ENCODE measurements at regions not wholly inside any gene's neighbourhood (a gene's known extent, or its start where the extent isn't known, plus 50 kb on each side); places are given as distances from the start of the nearest gene placed in this dataset.

DNA sequence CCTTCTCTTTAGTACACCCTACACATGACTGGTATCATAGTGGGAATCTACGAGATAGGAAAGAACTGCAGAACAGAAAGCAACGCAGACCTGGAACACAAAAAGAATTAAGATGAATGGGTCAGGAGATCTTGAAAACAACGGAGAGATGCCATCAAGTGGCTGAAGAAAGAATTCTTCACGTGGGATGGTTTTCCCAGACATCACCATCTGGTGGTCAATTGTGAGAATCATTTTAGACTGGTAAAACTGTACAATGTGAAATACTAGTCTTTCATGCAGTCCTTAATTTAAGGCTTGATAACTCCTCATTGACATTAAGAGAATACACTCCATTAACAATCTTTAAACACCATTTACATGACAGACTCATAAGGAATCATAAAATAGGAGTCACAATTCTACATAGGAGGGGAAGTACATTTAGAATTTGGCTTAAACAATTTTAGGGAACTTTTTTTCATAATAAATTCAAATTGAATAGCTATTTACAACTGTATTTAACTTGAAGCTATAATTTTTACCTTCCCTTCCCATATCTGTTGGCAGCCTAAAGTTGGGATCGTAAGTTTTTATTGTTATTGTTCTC is 128.4 kb upstream of the TRPM3 start:
- H3K4me3 ChIP-seq (ENCODE audit: low read length) = no peak overlapping the region
- peak; percentile 62 for DNase-seq (ENCODE audit: low read depth, low spot score)

DNA sequence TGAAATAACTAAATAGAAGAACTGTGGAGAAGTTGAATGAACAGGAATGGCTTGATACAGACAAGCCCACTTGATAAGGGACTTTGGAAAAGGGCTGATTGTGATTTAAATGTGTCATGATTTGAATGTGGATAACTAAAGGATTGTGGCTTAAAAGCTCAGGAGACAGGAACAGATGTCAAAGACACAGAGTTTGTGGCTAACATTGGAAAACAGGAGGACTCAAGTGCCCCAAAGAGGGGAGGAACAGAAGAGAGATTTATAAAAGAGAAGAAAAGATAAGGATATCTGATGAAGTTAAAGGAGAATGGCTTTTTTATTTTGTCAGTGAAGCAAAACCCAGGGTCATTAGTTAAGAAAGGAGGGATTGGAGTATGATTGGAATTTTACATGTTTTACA is 124.2 kb upstream of the TRPM3 start:
- H3K4me3 ChIP-seq (ENCODE audit: low read length) = no peak overlapping the region
- no peak for DNase-seq (ENCODE audit: low read depth, low spot score)

DNA sequence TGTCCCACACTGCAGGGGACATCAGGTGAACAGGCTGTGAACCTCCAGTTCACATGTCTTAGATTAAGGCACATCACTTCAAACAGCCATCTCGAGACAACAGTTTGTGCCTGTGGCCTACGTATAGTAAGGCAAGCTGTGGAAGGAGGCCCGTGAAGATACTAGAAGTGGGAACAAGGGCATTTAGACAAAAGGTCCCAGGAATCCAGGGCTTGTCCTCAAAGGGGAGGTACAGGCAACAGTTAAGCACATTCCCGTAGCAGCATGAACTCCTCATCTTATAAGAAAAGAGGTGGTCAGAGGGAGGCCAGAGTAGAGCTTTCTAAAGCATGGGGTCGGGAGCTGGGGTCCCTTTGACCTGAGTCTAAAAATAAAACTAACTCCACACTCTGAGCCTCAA is 122.5 kb upstream of the TRPM3 start:
- H3K4me3 ChIP-seq (ENCODE audit: low read length) = no peak overlapping the region
- DNase-seq (ENCODE audit: low read depth, low spot score) = no peak

- H3K4me3 ChIP-seq (ENCODE audit: low read length) = no peak overlapping the region
- DNase-seq (ENCODE audit: low read depth, low spot score) = no peak
These were observed 120.7 kb upstream of the TRPM3 start for GRCh38 chr9:71242081-71242480.

- H3K4me3 ChIP-seq (ENCODE audit: low read length) = no peak overlapping the region
- DNase-seq (ENCODE audit: low read depth, low spot score) = no peak
These were observed 115.6 kb upstream of the TRPM3 start for GRCh38 chr9:71237051-71237450.

- no peak overlapping the region for H3K4me3 ChIP-seq (ENCODE audit: low read length)
- DNase-seq (ENCODE audit: low read depth, low spot score) = no peak
These were observed 112.2 kb upstream of the TRPM3 start for GRCh38 chr9:71233646-71234045.

DNA sequence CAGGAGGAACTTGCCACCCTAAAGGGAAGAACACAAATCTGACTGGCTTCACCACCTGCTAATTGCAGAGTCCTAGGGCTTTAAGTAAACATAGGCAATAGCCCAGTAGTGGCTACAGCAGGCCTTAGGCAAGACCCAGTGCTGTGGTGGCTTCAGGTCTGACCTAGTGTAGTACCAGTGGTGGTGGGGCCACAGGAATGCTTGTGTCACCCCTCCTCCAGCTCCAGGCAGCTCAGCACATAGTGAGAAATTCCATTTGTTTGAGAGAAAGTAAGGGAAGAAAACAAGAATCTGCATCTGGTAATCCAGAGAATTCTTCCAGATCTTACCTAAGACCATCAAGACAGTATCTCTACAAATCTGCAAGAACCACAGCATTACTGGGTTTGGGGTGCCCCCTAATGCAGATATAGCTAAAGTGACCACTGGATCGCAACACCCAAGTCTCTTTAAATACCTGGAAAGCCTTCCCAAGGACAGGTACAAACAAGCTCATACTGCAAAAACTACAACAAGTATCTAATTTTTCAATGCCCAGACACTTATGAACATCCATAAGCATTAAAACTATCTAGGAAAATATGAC is 102.6 kb upstream of the TRPM3 start:
- no peak overlapping the region for H3K4me3 ChIP-seq (ENCODE audit: low read length)
- DNase-seq (ENCODE audit: low read depth, low spot score) = no peak

DNA sequence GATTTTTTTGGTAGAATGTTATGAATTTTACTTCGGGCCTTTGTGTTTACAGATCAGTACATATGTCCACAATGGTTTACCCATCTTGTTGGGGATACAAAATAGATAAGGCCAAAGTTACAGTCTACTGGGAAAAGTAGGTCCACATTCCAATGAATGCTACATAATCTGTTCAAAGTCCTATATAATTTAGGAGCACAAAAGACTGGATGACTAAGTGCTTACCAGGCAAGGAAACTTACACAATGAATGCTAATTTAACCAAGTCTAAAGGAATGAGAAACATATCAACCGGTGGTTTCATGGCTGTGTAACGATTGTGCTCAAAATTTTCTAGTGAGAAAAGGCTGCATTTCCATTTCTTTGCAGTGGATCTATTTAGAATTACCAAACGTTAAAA is 97.4 kb upstream of the TRPM3 start:
- DNase-seq (ENCODE audit: low read depth, low spot score) = no peak

DNA sequence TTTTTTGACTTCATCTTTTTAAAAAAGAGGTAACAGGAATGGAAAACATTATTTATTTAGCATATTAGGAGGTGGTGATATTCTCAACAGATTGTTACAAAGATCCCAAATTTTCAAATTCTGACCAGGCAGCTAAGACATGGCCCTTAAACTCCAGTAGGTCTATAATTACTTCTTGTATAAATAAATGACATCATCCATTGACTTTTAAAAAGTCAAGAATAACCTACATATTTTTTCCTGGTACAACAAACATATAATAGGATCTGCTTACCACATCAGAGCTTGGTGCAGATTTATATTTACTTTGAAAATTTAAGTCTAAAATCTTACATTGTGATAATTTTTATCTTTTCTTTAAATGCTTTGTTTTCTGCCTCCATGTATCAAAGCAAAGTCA is 92.2 kb upstream of the TRPM3 start:
- no peak for DNase-seq (ENCODE audit: low read depth, low spot score)
- H3K4me3 ChIP-seq (ENCODE audit: low read length) = no peak overlapping the region

More for the DNA sequence above, 97.4 kb upstream of the TRPM3 start:
- H3K4me3 ChIP-seq (ENCODE audit: low read length) = no peak overlapping the region

DNA sequence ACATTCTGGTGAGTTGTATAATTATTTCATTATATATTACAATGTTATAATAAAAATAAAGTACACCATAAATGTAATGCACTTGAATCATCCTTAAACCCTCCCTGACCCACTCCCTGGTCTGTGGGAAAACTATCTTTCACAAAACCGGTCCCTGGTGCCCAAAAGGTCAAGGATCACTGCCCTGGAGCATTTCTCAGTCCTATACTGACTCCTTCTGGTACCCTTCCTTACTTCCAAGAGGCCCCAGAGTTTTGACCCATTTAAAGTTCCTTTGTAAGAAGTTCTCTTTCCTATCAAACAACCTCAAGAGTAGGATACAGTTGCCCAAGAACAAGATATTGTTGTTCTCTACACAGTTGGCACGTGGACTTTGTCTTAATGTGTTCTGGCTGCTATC is 88.9 kb upstream of the TRPM3 start:
- no peak for DNase-seq (ENCODE audit: low read depth, low spot score)
- H3K4me3 ChIP-seq (ENCODE audit: low read length) = no peak overlapping the region

DNA sequence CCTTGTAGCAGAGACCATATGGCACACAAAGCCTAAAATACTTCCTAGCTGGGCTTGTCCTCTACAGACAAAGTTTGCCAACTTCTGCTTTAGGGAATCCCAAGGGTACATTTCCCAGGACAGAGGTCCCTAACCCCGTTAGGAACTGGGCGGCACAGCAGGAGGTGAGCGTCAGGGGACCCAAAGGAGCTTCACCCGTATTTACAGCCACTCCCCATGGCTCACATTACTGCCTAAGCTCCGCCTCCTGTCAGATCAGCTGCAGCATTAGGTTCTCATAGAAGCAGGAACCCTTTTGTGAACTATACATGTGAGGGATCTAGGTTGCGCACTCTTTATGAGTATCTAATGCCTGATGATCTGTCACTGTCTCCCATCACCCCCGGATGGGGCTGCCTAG is 88.5 kb upstream of the TRPM3 start:
- DNase-seq (ENCODE audit: low read depth, low spot score) = no peak
- no peak overlapping the region for H3K4me3 ChIP-seq (ENCODE audit: low read length)

GRCh38 chr9:71202931-71203330 is 81.5 kb upstream of the TRPM3 start:
- no peak for DNase-seq (ENCODE audit: low read depth, low spot score)

GRCh38 chr9:71191708-71192107 is 70.3 kb upstream of the TRPM3 start:
- no peak overlapping the region for H3K4me3 ChIP-seq (ENCODE audit: low read length)

More at GRCh38 chr9:71202931-71203330, 81.5 kb upstream of the TRPM3 start:
- H3K4me3 ChIP-seq (ENCODE audit: low read length) = no peak overlapping the region

GRCh38 chr9:71183251-71183650 is 61.8 kb upstream of the TRPM3 start:
- no peak for DNase-seq (ENCODE audit: low read depth, low spot score)
- H3K4me3 ChIP-seq (ENCODE audit: low read length) = no peak overlapping the region

More at GRCh38 chr9:71191708-71192107, 70.3 kb upstream of the TRPM3 start:
- no peak for DNase-seq (ENCODE audit: low read depth, low spot score)

- no peak for DNase-seq (ENCODE audit: low read depth, low spot score)
- H3K4me3 ChIP-seq (ENCODE audit: low read length) = no peak overlapping the region
These were observed 57.8 kb upstream of the TRPM3 start for GRCh38 chr9:71179183-71179582.

- DNase-seq (ENCODE audit: low read depth, low spot score) = peak; percentile 4
- no peak overlapping the region for H3K4me3 ChIP-seq (ENCODE audit: low read length)
These were observed 56.5 kb upstream of the TRPM3 start for GRCh38 chr9:71177901-71178300.

GRCh38 chr9:71171517-71171916 is 50.1 kb upstream of the TRPM3 start:
- DNase-seq (ENCODE audit: low read depth, low spot score) = no peak
- no peak overlapping the region for H3K4me3 ChIP-seq (ENCODE audit: low read length)

All from Jurkat, Clone E6-1 (cell line).